ENCODE measurements at regions not wholly inside any gene's neighbourhood (a gene's known extent, or its start where the extent isn't known, plus 50 kb on each side); places are given as distances from the start of the nearest gene placed in this dataset.

- in situ Hi-C loops (cut with HindIII; ENCODE audit: low sequenced_read_pairs), result no loop called here
Observed at GRCh38 chr3:166243511-166243910, 406.3 kb upstream of the BCHE start.

GRCh38 chr3:166223120-166223519, 385.9 kb upstream of the BCHE start:
- TF ChIP-seq CTCF (IDR thresholded peaks at IDR 0.05; ENCODE audit: low read depth, low read length, missing control alignments), result no peak
- no peak for DNase-seq (ENCODE audit: low read depth)

More at GRCh38 chr3:166243511-166243910, 406.3 kb upstream of the BCHE start:
- TF ChIP-seq CTCF (IDR thresholded peaks at IDR 0.05; ENCODE audit: low read depth, low read length, missing control alignments), result no peak
- no peak overlapping the region for H3K4me3 ChIP-seq (ENCODE audit: low read depth, low read length)
- no peak for DNase-seq (ENCODE audit: low read depth)

GRCh38 chr3:166211451-166211850, 374.2 kb upstream of the BCHE start:
- no peak for TF ChIP-seq CTCF (IDR thresholded peaks at IDR 0.05; ENCODE audit: low read depth, low read length, missing control alignments)
- in situ Hi-C loops (cut with HindIII; ENCODE audit: low sequenced_read_pairs), result no loop called here
- DNase-seq (ENCODE audit: low read depth), result no peak
- H3K4me3 ChIP-seq (ENCODE audit: low read depth, low read length), result no peak overlapping the region

More at GRCh38 chr3:166223120-166223519, 385.9 kb upstream of the BCHE start:
- H3K4me3 ChIP-seq (ENCODE audit: low read depth, low read length), result no peak overlapping the region
- in situ Hi-C loops (cut with HindIII; ENCODE audit: low sequenced_read_pairs), result no loop called here

- H3K4me3 ChIP-seq (ENCODE audit: low read depth, low read length), result no peak overlapping the region
- TF ChIP-seq CTCF (IDR thresholded peaks at IDR 0.05; ENCODE audit: low read depth, low read length, missing control alignments), result no peak
- in situ Hi-C loops (cut with HindIII; ENCODE audit: low sequenced_read_pairs), result no loop called here
- DNase-seq (ENCODE audit: low read depth), result no peak
Observed at GRCh38 chr3:166209701-166210100, 372.5 kb upstream of the BCHE start.

GRCh38 chr3:166205158-166205557, 367.9 kb upstream of the BCHE start:
- TF ChIP-seq CTCF (IDR thresholded peaks at IDR 0.05; ENCODE audit: low read depth, low read length, missing control alignments), result no peak
- in situ Hi-C loops (cut with HindIII; ENCODE audit: low sequenced_read_pairs), result no loop called here

GRCh38 chr3:166201476-166201875, 364.3 kb upstream of the BCHE start:
- TF ChIP-seq CTCF (IDR thresholded peaks at IDR 0.05; ENCODE audit: low read depth, low read length, missing control alignments), result no peak
- H3K4me3 ChIP-seq (ENCODE audit: low read depth, low read length), result no peak overlapping the region
- DNase-seq (ENCODE audit: low read depth), result no peak
- in situ Hi-C loops (cut with HindIII; ENCODE audit: low sequenced_read_pairs), result no loop called here

More at GRCh38 chr3:166205158-166205557, 367.9 kb upstream of the BCHE start:
- DNase-seq (ENCODE audit: low read depth), result no peak
- no peak overlapping the region for H3K4me3 ChIP-seq (ENCODE audit: low read depth, low read length)

GRCh38 chr3:166199491-166199890, 362.3 kb upstream of the BCHE start:
- no peak for TF ChIP-seq CTCF (IDR thresholded peaks at IDR 0.05; ENCODE audit: low read depth, low read length, missing control alignments)
- no peak for DNase-seq (ENCODE audit: low read depth)
- in situ Hi-C loops (cut with HindIII; ENCODE audit: low sequenced_read_pairs), result no loop called here
- H3K4me3 ChIP-seq (ENCODE audit: low read depth, low read length), result no peak overlapping the region
